HepG2 (cell line): ENCODE measurements at regions not wholly inside any gene's neighbourhood (a gene's known extent, or its start where the extent isn't known, plus 50 kb on each side); places are given as distances from the start of the nearest gene placed in this dataset.

Source experiments
- ATAC-seq: fragments of 200-7000 bp; cut with Tn5 transposase; 3 replicates; pipeline ENCODE4 v1.9.1; 2020; ENCODE audit warnings: mild to moderate bottlenecking, moderate library complexity
- BruUV-seq: library from RNA; stranded (reverse); fragments of 400-500 nt; replicated peaks from 2 replicates; lab custom pipeline; 2021; lab: Mats Ljungman, UMichigan
- CTCF ChIA-PET: fragments of 300-600 bp; formaldehyde crosslinking; extraction: SDS; loops from one replicate; lab custom pipeline; 2021; ENCODE audit warnings: low total read pairs, inconsistent platforms, low intra/inter-chr PET ratio; lab: Yijun Ruan, JAX
- POLR2A ChIA-PET: fragments of 350-600 bp; sonication (Branson Sonifier 250); formaldehyde crosslinking; loops from one replicate; lab custom pipeline; 2020; ENCODE audit warnings: antibody characterized with exemption, inconsistent platforms; lab: Yijun Ruan, JAX
- DNase-seq: peaks from one replicate; pipeline ENCODE4 v3.0.0-alpha.2; 2015; ENCODE audit warnings: low spot score
- FAIRE-seq: peaks from 3 replicates; lab custom pipeline; 2011; peaks lifted over from hg19 to GRCh38; lab: Jason Lieb, UNC
- H2AFZ ChIP-seq: one replicate; pipeline ENCODE4 v1.6.1; 2011; ENCODE audit warnings: low read length, inconsistent platforms
- H3K27ac ChIP-seq: fragments of 300-600 bp; 3 replicates; pipeline ENCODE4 v1.8.0; 2011; ENCODE audit warnings: mixed run types, mild to moderate bottlenecking, mixed read lengths, low read length, inconsistent platforms; ENCODE audit not compliant: insufficient read depth; ENCODE audit errors: extremely low read length
- H3K27me3 ChIP-seq, 2 experiments: fragments of 200-600 bp in 1 of 2; 2 replicates in 1 of 2; 3 replicates in 1 of 2; pipeline versions ENCODE4 v1.6.0 to v1.8.0; 2011; ENCODE audit warnings: low read length in 2 of 2, mild to moderate bottlenecking in 2 of 2, moderate library complexity in 2 of 2, inconsistent platforms in 1 of 2; ENCODE audit not compliant: insufficient read depth in 2 of 2, control insufficient read depth in 1 of 2
- H3K36me3 ChIP-seq, 2 experiments: fragments of 200-600 bp in 1 of 2; replicated peaks in 1 of 2; 2 replicates in 1 of 2; 3 replicates in 1 of 2; pipeline versions ENCODE4 v1.5.1 to v1.8.0; 2011; ENCODE audit warnings: low read length in 2 of 2, inconsistent platforms in 1 of 2; ENCODE audit not compliant: insufficient read depth in 2 of 2, control insufficient read depth in 1 of 2
- H3K4me1 ChIP-seq: 2 replicates; pipeline ENCODE4 v1.5.1; 2012; ENCODE audit warnings: low read length, inconsistent platforms; ENCODE audit not compliant: insufficient read depth
- H3K4me2 ChIP-seq: 2 replicates; pipeline ENCODE4 v1.6.0; 2011; ENCODE audit warnings: low read depth, low read length, inconsistent platforms
- H3K4me3 ChIP-seq, 3 experiments: fragments of 200-600 bp in 1 of 3; sonication (generic), shearing (Covaris generic) in 1 of 3; replicated peaks in 1 of 3; 2 replicates each; pipeline ENCODE4 v1.5.1; 2011 to 2016; ENCODE audit warnings: low read length in 3 of 3, inconsistent platforms in 2 of 3, low read depth in 2 of 3, mild to moderate bottlenecking in 2 of 3, control low read depth in 1 of 3, mixed read lengths in 1 of 3; ENCODE audit not compliant: insufficient read depth in 1 of 3
- H3K79me2 ChIP-seq: one replicate; pipeline ENCODE4 v1.6.1; 2011; ENCODE audit warnings: low read length, inconsistent platforms; ENCODE audit not compliant: insufficient read depth
- H3K9ac ChIP-seq: 2 replicates; pipeline ENCODE4 v1.6.0; 2011; ENCODE audit warnings: mild to moderate bottlenecking, low read depth, low read length, inconsistent platforms; ENCODE audit not compliant: insufficient read depth
- H3K9me3 ChIP-seq: 2 replicates; pipeline ENCODE4 v1.5.1; 2012; ENCODE audit warnings: mild to moderate bottlenecking, low read length
- H4K20me1 ChIP-seq: 2 replicates; pipeline ENCODE4 v1.6.0; 2011; ENCODE audit warnings: inconsistent platforms, mild to moderate bottlenecking, low read length, moderate library complexity; ENCODE audit not compliant: insufficient read depth
- FOXA3 ChIP-seq: IDR thresholded peaks from 2 replicates; pipeline ENCODE4 v1.6.1; 2016; ENCODE audit warnings: missing genetic modification reagents, missing compliant biosample characterization
- MLLT10 ChIP-seq: sonication (generic); formaldehyde crosslinking; IDR thresholded peaks from 2 replicates; pipeline ENCODE4 v1.4.0; 2020; ENCODE audit warnings: missing genetic modification reagents
- NFRKB ChIP-seq: fragments of 450-650 bp; IDR thresholded peaks from 2 replicates; pipeline ENCODE4 v1.6.1; 2017
- PITX1 ChIP-seq: sonication (generic); formaldehyde crosslinking; IDR thresholded peaks from 2 replicates; pipeline ENCODE4 v1.5.1; 2020; ENCODE audit warnings: mild to moderate bottlenecking, missing genetic modification reagents
- REL ChIP-seq: sonication (generic); formaldehyde crosslinking; conservative IDR thresholded peaks from 2 replicates; pipeline ENCODE4 v1.8.0; 2022; ENCODE audit warnings: mild to moderate bottlenecking, missing genetic modification reagents, moderate library complexity
- SNRNP70 ChIP-seq: fragments of 200-400 bp; formaldehyde crosslinking; IDR thresholded peaks from 2 replicates; pipeline ENCODE4 v1.6.1; 2017; ENCODE audit warnings: mild to moderate bottlenecking, low read depth, low read length, moderate library complexity
- TFDP2 ChIP-seq: sonication (generic); formaldehyde crosslinking; IDR thresholded peaks from 2 replicates; pipeline ENCODE4 v1.4.0; 2020; ENCODE audit warnings: missing genetic modification reagents
- ZBTB40 ChIP-seq, 2 experiments: fragments of 450-650 bp in 1 of 2; sonication (generic) in 1 of 2; formaldehyde crosslinking in 1 of 2; IDR thresholded peaks; 2 replicates each; pipeline versions ENCODE4 v1.6.1 to v1.8.0; 2016 to 2022; ENCODE audit warnings: antibody characterized with exemption in 1 of 2, mild to moderate bottlenecking in 1 of 2, missing genetic modification reagents in 1 of 2
- ZC3H13 ChIP-seq: sonication (generic); formaldehyde crosslinking; IDR thresholded peaks from 2 replicates; pipeline ENCODE4 v1.8.1; 2023; ENCODE audit warnings: mild to moderate bottlenecking, missing genetic modification reagents, moderate library complexity
- ZNF296 ChIP-seq: sonication (generic); formaldehyde crosslinking; conservative IDR thresholded peaks from 2 replicates; pipeline ENCODE4 v1.5.0; 2020; ENCODE audit warnings: mild to moderate bottlenecking, missing genetic modification reagents
- WGBS: methylation state at CpG from one replicate; pipeline ENCODE4 v1.1.6; 2017; ENCODE audit warnings: low lambda C conversion rate; 5-methylcytosine and 5-hydroxymethylcytosine counted together
- in situ Hi-C: cut with HindIII; loops from 2 replicates; pipeline ENCODE4 v1.10.0; 2017; ENCODE audit warnings: low pct_unique_long_range_greater_than_20kb; ENCODE audit not compliant: extremely low pct_ligation_motif_present
- intact Hi-C: fragments of 100-400 bp; cut with micrococcal nuclease; formaldehyde crosslinking; loops from one replicate; pipeline ENCODE4 v1.10.0; 2022; ENCODE audit not compliant: unreplicated experiment

GRCh38 chr7:67843615-67844014 lies 847.0 kb downstream of the TYW1 start (continued):
- TF ChIP-seq ZBTB40 (IDR thresholded peaks at IDR 0.05) = no peak
- TF ChIP-seq ZBTB40 (CRISPR knock-in tag; IDR thresholded peaks at IDR 0.05) = no peak
- no peak for TF ChIP-seq MLLT10 (CRISPR knock-in tag)

GRCh38 chr7:67847092-67847787 lies 850.6 kb downstream of the TYW1 start:
- Histone ChIP-seq H3K4me2 (no peak overlapping the region), H3K9ac (no peak overlapping the region), H3K36me3 (no peaks in the 10 kb centered on the region), H3K27me3 (no peaks in the 10 kb centered on the region), H3K4me1 (no peaks in the 10 kb centered on the region), H3K79me2 (no peaks in the 10 kb centered on the region), H3K9me3 (no peaks in the 10 kb centered on the region), H4K20me1 (no peaks in the 10 kb centered on the region), H3K4me3 (no peak overlapping the region), H2AFZ (no peak overlapping the region), H3K27ac (no peak overlapping the region)
- intact Hi-C loops = no loop called here
- DNase-seq = no peak
- WGBS = 17% methylated on average over 5 of the region's 11 CpGs
- no peak for ATAC-seq
- BruUV-seq = no TSS peak
- CTCF ChIA-PET = no interaction called here
- in situ Hi-C loops = no loop called here
- no peak for FAIRE-seq
- POLR2A ChIA-PET = no interaction called here
- TF ChIP-seq ZNF296 (CRISPR knock-in tag) = no peak
- no peak for TF ChIP-seq FOXA3 (CRISPR knock-in tag)
- no peak for TF ChIP-seq PITX1 (CRISPR knock-in tag)
- TF ChIP-seq NFRKB = no peak
- TF ChIP-seq ZC3H13 (CRISPR knock-in tag) = no peak
- TF ChIP-seq REL (CRISPR knock-in tag) = no peak
- TF ChIP-seq TFDP2 (CRISPR knock-in tag) = no peak
- no peak for TF ChIP-seq SNRNP70
